ENCODE measurements at regions not wholly inside any gene's neighbourhood (a gene's known extent, or its start where the extent isn't known, plus 50 kb on each side); places are given as distances from the start of the nearest gene placed in this dataset.

GRCh38 chr3:11089931-11090330, 64.4 kb upstream of the HRH1 start:
- no peak for DNase-seq (ENCODE audit: low read depth, low spot score)

GRCh38 chr3:11090551-11090950, 63.7 kb upstream of the HRH1 start:
- DNase-seq (ENCODE audit: low read depth, low spot score), result no peak

- DNase-seq (ENCODE audit: low read depth, low spot score), result no peak
These were observed 63.2 kb upstream of the HRH1 start for GRCh38 chr3:11091088-11091590.

GRCh38 chr3:11091791-11092190, 62.5 kb upstream of the HRH1 start:
- no peak for DNase-seq (ENCODE audit: low read depth, low spot score)

GRCh38 chr3:11093823-11094340, 60.4 kb upstream of the HRH1 start:
- no peak for DNase-seq (ENCODE audit: low read depth, low spot score)

GRCh38 chr3:11095932-11096265, 58.4 kb upstream of the HRH1 start:
- DNase-seq (ENCODE audit: low read depth, low spot score), result peak; percentile 15

GRCh38 chr3:11096266-11097139, 57.8 kb upstream of the HRH1 start:
- DNase-seq (ENCODE audit: low read depth, low spot score), result peak; percentile 53

GRCh38 chr3:11099306-11099705, 55.0 kb upstream of the HRH1 start:
- no peak for DNase-seq (ENCODE audit: low read depth, low spot score)
